ENCODE measurements at regions not wholly inside any gene's neighbourhood (a gene's known extent, or its start where the extent isn't known, plus 50 kb on each side); places are given as distances from the start of the nearest gene placed in this dataset.
"Not testable (repeated sequence)": the region's sequence is repeated elsewhere in the genome, so short reads cannot be mapped to it uniquely, and the experiment has no call there.

DNA sequence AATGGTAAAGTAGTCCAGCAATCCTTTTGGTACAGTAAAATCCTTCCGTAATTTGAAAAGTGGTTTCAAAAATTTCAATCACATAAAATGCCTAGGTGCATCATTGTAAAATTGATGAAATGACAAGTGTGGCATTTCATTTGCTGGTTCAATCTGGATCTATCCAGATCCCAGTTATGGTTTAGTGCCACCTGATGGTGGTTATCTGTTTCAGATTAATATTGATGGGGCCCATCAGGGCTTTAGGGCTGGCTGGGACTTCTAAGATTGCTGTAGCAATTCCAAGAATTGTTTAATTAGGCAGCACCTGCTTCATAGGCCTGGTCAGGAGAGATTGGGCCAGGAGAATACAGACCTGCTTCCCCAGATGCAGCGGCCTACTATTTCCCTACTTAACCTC lies 55.5 kb upstream of the PIK3C3 start:
- DNase-seq = no peak

DNA sequence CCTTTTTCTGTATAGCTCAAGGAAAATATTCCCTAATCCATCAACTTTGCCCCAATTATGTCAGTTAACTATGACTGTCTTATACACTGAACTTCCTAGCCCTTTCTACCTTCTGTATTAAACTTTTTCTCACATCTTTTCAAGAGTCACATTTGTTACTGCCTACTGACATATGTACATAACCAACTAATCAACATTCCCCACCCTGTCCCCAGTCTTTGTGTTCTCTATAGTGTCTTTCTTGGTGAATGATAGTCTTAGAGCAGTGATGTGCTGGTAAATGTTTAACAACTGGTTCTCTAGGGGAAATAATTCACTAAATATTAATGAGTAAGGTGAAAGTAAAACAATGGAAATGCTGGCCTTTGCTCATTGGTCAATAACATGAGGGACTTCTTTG lies 61.6 kb upstream of the PIK3C3 start:
- DNase-seq = no peak

GRCh38 chr18:41887100-41887499 lies 67.9 kb upstream of the PIK3C3 start:
- DNase-seq = no peak

DNA sequence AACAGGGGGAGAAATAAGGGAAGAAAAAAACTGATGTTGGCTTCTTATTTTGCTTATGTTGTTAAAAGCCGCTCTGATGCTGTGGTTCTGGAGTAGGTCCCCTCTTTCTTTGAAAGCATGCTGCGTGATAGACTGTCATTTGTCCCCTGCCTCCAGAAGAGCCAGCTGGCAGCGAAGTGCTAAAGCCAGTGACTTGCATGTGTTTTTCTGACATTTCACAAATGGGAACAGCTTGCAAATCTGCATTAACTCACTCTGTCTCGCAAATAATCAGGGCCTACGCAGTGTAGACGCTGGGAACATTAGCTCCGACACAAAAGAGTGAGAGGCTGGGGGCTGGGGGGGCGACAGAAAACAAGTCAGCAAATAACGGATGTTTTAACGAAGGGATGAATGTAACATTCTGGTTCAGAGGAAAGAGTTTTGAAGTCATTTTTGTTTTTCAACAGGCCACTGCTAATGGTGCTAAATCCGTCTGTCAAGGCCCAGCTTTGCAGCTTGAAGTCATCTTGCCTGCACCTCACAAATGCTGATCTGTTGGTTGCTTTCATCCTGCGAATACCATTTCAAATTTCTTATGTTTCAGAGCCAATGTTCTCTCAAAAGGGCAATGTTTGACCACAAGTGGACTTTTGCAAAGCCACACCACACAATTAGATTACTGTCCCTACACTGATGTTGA lies 68.8 kb upstream of the PIK3C3 start:
- DNase-seq = no peak

GRCh38 chr18:41881285-41881684 lies 73.7 kb upstream of the PIK3C3 start:
- DNase-seq = peak; percentile 63

DNA sequence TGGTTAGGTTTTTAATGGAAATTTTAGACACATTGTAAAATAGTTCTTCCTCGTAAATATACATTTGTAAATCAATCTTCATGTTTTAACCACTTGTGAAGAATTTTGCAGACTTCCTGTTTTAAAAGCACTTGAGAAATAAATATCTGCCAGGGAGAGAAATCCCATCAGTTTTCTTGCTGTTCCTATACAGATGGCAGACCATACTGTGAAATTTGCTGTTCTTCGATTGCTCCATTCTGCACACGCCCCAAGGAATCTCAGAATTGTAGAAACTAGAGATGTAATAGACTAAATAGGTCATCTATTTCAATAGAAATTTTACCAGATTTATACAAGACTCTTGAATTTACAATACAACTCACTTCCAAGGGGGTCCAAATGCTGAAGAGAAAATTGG lies 75.8 kb upstream of the PIK3C3 start:
- DNase-seq = no peak

- peak; percentile 79 for DNase-seq
Measured at GRCh38 chr18:41875094-41875780, 79.8 kb upstream of the PIK3C3 start.

DNA sequence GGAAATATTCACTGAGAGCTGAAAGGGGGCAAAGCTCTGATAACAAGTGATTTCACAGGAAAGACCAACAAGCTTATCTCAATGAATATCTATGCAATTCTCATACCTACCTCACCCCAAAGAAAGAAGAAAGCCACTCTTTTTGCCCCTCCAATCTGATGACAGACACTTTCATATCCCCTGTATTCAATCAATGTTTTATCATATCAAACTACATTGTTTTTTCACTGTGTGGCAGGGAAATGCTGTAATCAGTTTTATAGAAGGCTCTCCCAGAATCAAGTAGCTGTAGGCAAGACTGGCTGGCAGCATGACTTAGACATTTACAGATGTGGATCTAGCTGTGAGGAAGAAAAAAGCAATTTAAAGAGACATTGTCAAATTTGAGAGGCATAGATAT lies 81.3 kb upstream of the PIK3C3 start:
- DNase-seq = no peak

DNA sequence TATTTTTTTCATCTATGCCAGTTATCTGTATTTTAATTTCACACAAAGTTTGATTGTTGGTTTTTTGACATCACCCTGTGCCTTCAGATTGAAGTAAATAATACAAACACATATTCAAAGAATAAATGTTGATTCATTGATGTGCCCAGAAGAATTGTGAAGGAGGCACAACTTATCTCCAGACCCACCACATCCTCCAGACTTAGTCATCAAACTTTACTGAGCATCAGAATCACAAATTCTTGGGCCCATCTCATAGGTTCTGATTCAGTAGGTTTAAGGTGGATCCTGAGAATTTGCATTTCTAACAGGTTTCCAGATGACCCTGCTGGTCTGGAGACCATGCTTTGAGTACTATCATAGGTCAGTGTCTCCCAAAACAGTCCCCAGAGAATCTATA lies 82.8 kb upstream of the PIK3C3 start:
- no peak for DNase-seq

- peak; percentile 8 for DNase-seq
Measured at GRCh38 chr18:41871229-41872000, 83.6 kb upstream of the PIK3C3 start.

GRCh38 chr18:41870817-41871216 lies 84.2 kb upstream of the PIK3C3 start:
- peak; percentile 64 for DNase-seq

GRCh38 chr18:41870191-41870590 lies 84.8 kb upstream of the PIK3C3 start:
- no peak for DNase-seq

- not testable (repeated sequence) for DNase-seq
Measured at GRCh38 chr18:41865796-41866195, 89.2 kb upstream of the PIK3C3 start.

- DNase-seq = no peak
Measured at GRCh38 chr18:41864216-41864615, 90.8 kb upstream of the PIK3C3 start.

DNA sequence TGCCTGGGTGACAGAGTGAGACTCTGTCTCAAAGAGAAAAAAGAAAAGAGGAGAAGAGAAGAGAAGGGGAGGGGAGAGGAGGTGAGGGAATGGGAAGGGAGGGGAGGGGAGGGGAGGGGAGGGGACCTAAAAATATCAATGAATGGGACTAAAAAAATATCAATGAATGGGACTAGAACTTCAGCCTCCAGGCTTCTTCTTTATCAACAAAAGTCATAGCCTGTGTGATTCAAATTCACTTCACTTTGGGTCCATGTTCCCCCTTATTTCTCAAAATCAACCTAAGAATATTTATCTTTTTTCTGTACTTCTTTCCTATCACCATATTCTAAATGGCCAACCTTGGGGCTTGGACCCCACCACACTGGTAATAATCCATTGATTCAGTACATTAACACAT lies 92.1 kb upstream of the PIK3C3 start:
- DNase-seq = no peak

DNA sequence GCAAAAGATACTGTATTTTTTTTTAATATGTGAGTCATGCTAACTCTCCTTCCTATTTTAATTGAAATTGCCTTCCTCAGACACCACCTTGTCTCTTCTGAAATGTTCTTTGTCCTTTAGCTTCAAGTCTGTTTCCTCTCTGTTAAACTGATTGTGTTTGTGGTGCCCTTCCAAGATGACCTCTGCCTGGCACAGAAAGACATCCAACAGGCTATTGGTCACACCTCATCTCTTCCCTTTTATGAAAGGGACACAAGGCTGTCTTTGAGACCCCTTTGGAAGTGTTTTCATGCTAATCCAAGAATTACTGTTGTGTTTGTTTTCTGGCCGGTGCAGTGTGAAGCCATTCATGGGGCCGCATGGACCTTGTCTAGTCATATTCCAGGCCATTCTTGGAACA lies 94.0 kb upstream of the PIK3C3 start:
- DNase-seq = no peak

GRCh38 chr18:41858761-41859555 lies 96.1 kb upstream of the PIK3C3 start:
- DNase-seq = peak; percentile 36

- DNase-seq = no peak
Measured at GRCh38 chr18:41853280-41853679, 101.8 kb upstream of the PIK3C3 start.

- DNase-seq = no peak
Measured at GRCh38 chr18:41850781-41851180, 104.3 kb upstream of the PIK3C3 start.

GRCh38 chr18:41849632-41850031 lies 105.4 kb upstream of the PIK3C3 start:
- no peak for DNase-seq

DNA sequence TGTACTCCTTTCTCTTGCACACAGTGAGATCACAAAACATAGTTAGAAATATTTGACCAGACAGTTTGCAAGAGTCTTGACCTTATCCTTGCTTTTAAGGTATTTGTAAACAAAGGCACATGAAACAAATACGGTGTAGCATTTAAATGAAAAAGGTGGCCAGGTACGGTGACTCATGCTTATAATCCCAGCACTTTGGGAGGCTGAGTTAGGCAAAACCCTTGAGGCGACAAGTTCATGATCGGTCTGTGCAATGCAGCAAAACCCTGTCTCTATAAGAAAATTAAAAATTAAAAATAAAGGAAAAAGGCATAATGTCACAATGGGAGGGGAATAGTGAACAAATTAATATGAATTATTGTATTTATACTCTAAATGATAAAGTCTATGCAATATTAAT lies 109.5 kb upstream of the PIK3C3 start:
- DNase-seq = no peak

DNA sequence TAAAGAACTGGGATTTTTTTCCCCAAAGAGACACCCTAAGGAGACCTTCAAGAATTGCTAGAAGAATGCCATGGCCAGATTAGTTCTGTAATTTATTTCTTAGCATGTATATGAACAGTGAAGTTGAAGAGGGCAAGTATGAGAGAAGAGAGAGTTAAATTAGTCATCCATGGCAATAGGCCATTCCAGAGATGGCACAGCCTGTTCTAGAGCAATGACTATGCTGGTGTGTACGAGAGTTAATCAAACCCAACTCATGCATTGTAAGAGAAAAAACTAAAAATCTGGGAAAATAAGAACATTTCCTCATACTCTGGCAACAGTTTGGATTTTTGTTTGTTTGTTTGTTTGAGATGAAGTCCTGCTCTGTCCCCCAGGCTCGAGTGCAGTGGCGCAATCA lies 112.1 kb upstream of the PIK3C3 start:
- DNase-seq = no peak

All from fibroblast of skin of right quadriceps (primary cell).